ENCODE measurements at regions not wholly inside any gene's neighbourhood (a gene's known extent, or its start where the extent isn't known, plus 50 kb on each side); places are given as distances from the start of the nearest gene placed in this dataset.

DNA sequence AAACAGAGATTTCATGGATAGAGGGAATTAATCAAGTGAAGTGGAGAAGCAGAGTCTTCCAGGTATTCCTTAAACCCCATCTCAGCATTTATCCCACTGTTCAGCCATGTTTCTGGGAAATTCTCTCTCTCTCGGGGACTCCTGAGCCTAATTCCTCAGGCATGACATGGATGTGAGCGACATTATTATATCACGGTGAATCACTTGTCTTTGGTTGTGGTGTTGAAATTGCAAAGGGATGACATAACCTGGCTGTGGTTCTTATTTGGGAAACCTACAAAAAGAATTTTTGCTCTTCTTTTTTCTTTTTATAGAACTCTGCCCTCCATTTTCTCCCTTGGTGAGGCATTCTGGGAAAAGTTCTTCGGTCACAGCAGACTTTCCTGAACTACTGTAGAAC lies 457.9 kb upstream of the PTGER4 start:
- H3K4me3 ChIP-seq (ENCODE audit: low read depth, low read length), result no peak overlapping the region
- TF ChIP-seq, protein P1, sequence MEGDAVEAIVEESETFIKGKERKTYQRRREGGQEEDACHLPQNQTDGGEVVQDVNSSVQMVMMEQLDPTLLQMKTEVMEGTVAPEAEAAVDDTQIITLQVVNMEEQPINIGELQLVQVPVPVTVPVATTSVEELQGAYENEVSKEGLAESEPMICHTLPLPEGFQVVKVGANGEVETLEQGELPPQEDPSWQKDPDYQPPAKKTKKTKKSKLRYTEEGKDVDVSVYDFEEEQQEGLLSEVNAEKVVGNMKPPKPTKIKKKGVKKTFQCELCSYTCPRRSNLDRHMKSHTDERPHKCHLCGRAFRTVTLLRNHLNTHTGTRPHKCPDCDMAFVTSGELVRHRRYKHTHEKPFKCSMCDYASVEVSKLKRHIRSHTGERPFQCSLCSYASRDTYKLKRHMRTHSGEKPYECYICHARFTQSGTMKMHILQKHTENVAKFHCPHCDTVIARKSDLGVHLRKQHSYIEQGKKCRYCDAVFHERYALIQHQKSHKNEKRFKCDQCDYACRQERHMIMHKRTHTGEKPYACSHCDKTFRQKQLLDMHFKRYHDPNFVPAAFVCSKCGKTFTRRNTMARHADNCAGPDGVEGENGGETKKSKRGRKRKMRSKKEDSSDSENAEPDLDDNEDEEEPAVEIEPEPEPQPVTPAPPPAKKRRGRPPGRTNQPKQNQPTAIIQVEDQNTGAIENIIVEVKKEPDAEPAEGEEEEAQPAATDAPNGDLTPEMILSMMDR (conservative IDR thresholded peaks at IDR 0.05; ENCODE audit: low read depth, low read length), result no peak
- peak; percentile 67 for DNase-seq (ENCODE audit: low read depth)

DNA sequence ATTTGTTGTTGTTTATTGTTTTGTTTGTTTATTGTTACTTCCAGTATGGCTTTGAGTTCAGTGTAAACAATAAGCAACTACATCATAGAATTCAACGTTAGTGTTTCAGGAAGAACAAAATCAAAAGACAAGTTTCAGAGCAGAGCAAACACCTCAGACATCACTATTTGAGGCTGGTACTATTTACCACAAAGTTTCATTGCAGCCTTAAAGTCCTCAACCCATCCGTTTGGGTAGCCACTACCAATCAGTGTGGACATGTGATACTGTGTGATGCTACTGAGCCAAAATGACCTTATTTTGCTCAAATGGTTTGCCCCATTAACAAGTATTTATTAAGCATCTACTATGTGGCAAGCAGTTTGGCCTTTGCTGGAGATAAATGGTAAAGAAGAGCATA lies 458.5 kb upstream of the PTGER4 start:
- TF ChIP-seq, protein P1 (conservative IDR thresholded peaks at IDR 0.05; ENCODE audit: low read depth, low read length), result no peak

DNA sequence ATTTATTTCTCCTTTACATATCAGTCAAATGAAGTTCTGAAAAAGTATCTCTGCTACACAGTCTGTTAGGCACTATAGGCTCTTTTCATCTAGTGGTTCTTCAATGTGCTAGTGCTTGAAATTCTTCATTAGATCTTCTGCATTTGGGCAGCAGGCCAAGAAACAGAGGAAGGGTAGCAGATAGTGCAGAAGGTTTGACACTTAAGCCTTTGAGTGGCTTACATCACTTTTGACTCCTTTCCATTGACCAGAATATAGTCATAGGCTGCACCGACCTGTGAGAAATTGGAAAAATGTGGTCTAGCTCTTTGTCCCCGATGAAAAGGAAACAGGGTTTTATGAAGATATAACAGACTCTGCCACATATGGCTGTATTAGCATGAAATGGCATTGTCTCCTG lies 459.5 kb upstream of the PTGER4 start:
- DNase-seq (ENCODE audit: low read depth), result no peak
- H3K4me3 ChIP-seq (ENCODE audit: low read depth, low read length), result no peak overlapping the region

More for the DNA sequence above, 458.5 kb upstream of the PTGER4 start:
- DNase-seq (ENCODE audit: low read depth), result no peak
- no peak overlapping the region for H3K4me3 ChIP-seq (ENCODE audit: low read depth, low read length)

DNA sequence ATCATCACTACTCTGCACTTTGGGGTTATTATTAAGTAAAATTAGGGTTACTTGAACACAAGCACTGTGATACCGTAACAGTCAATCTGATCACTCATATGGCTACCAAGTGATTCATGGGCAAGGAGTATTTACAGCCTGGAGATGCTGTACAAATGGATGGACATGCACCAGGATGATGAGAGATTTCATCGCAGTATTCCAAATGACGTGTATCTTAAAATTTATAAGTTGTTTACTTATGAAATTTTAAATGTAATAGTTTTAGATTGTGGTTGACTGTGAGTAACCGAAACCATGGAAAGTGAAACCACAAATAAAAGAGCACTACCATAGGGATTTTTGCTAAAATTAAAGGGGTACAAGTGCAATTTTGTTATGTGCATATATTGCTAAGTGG lies 462.2 kb upstream of the PTGER4 start:
- TF ChIP-seq, protein P1 (conservative IDR thresholded peaks at IDR 0.05; ENCODE audit: low read depth, low read length), result no peak
- H3K4me3 ChIP-seq (ENCODE audit: low read depth, low read length), result no peak overlapping the region
- no peak for DNase-seq (ENCODE audit: low read depth)

More for the DNA sequence above, 459.5 kb upstream of the PTGER4 start:
- TF ChIP-seq, protein P1 (conservative IDR thresholded peaks at IDR 0.05; ENCODE audit: low read depth, low read length), result no peak

DNA sequence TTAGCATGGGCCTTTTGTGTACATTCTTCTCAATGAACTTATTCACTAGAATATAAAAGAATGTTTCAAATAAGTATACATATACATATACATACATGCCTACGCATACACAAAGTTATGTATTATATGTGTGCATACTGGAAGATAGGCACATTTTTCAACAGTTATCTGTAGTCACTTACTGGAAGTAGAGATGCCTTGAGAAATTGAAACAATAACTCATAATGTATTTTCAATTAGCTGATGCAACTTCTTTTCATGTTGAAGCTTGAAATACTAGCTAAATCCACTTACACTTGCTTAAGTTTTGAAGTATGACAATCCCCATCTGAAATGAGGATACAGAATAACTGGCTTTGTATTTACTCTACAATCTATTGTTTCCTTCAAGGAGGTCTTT lies 469.0 kb upstream of the PTGER4 start:
- TF ChIP-seq, protein P1 (conservative IDR thresholded peaks at IDR 0.05; ENCODE audit: low read depth, low read length), result no peak
- no peak overlapping the region for H3K4me3 ChIP-seq (ENCODE audit: low read depth, low read length)
- DNase-seq (ENCODE audit: low read depth), result no peak

DNA sequence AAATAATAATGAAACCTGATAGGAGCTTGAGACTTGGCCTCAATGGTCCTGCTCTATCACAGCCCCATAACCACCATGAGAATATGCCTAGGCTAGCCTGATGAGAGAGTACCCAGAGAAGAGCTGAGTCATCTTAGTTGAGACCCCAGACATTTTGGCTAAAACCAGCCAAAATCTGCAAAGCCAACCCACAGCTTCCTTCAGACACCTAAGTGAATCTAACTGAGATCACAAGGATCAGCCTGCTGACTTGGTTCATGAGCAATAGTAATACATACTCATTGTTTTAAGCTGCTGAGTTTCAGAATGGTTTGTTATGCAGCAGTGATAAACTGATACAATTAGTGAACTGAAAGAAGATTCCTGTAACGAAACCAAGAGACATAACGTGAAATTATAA lies 473.7 kb upstream of the PTGER4 start:
- TF ChIP-seq, protein P1 (conservative IDR thresholded peaks at IDR 0.05; ENCODE audit: low read depth, low read length), result no peak
- no peak overlapping the region for H3K4me3 ChIP-seq (ENCODE audit: low read depth, low read length)
- no peak for DNase-seq (ENCODE audit: low read depth)

DNA sequence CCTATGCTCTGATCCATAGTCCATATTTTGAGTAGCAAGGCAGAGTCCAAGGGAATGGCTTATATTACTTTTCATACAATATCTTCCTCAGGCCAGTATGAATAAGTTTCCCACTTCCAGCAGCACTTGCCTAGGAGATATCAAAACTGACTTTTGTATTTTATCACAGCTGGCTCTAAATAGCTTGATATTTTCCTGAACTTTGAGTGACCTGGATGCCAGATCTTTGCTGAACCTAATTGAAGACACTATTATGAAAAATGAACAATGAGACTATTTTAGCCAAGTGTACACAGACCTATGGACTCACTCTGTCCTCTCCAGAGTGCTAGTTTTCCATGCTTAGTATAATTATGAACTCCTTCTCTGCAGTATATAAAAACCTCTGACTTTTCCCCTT lies 475.6 kb upstream of the PTGER4 start:
- TF ChIP-seq, protein P1 (conservative IDR thresholded peaks at IDR 0.05; ENCODE audit: low read depth, low read length), result no peak
- no peak overlapping the region for H3K4me3 ChIP-seq (ENCODE audit: low read depth, low read length)
- DNase-seq (ENCODE audit: low read depth), result no peak

Measured in choroid plexus epithelial cell (primary cell).